T-helper 9 cell (primary cell): ENCODE measurements at regions not wholly inside any gene's neighbourhood (a gene's known extent, or its start where the extent isn't known, plus 50 kb on each side); places are given as distances from the start of the nearest gene placed in this dataset.

Experiments used
- DNase-seq: peaks from one replicate; pipeline ENCODE4 v3.0.0-alpha.2; 2020

DNA sequence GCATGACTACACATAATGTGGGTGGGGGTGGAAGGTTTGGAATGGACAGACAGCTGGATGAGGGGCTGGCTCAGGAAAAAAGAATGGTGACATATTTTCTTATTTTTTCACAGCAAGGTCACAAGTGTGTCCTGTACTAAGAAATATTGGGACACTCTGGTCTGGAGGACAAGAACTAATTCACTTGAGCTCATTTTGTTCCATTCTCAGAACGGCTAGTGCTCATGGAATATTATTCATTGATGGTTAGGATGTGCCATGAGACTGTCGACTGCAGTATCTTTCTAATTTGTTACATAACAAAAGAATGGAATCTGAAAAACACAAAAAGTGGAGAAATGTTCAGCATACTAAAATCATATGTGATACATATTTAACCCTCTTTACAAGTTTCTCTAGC is 149.5 kb downstream of the BMP4 start:
- DNase-seq: no peak

DNA sequence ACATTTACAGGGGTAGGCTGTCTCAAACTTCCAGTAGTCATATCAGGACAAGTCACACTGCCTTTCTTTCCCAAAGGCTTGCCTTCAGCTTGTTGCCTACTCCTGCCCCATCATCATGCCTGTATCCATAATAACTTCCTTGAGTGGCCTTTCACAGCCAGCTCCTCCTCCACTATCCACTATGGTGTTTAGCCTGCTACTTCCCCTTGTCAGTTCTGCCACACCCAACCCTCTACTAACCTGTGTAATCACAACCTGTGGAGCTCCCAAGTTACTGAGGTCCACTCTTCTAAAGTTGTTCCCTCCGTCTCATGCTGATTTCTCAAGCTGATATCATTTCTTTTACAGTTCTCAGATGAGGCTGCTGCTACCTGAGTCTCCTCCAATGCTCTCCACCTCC is 159.9 kb downstream of the BMP4 start:
- no peak for DNase-seq

DNA sequence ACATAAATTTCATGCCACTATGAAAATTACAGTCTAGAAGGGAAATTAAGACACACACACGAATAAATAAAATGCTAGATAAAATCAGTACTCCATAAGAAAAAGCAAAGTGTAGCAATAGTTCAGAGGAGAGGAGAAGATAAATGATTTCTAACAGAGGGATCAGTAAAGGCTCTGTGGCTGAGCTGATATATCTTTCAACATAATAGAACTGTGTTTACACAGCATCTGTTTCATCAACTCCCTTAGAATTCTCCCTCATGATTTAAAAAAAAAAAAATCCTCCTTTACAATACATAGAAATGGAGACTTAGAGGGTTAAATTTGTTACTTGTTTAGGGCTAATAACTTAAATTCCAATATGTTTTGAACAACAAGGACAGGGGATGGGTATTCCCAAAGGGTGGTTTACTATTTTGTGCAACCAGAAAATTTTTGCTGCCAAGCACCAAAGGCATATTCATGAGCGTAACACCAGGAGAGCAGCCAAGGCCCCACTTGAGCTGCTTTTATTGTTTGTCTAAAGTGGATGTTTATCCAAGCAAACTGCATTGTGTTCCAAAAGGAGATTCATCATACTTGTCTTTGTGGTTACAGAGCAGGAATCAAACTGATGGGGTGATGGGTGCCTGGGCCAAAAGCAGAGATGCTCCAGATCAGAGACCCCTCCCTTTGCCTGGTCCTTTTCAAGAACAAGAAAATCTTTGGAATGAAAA is 162.7 kb downstream of the BMP4 start:
- no peak for DNase-seq

DNA sequence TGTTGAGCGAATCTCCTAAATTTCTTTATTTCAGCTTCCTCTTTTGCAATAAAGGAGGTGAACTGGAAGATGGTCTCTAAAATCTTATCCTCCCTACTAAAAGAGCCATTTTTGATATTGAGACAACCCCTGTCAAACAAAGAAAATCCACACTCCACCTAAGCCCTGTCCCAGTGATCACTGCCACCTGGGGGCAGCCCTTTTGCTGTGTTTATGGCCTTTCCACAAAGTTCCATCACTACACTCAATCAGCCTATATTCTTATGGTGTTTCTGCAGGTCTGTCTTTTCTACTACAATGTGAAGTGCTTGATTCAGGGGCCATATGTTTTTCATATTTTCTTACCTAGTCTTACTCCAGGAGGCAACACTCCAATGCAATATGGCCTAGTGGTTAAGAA is 163.7 kb downstream of the BMP4 start:
- DNase-seq: no peak

DNA sequence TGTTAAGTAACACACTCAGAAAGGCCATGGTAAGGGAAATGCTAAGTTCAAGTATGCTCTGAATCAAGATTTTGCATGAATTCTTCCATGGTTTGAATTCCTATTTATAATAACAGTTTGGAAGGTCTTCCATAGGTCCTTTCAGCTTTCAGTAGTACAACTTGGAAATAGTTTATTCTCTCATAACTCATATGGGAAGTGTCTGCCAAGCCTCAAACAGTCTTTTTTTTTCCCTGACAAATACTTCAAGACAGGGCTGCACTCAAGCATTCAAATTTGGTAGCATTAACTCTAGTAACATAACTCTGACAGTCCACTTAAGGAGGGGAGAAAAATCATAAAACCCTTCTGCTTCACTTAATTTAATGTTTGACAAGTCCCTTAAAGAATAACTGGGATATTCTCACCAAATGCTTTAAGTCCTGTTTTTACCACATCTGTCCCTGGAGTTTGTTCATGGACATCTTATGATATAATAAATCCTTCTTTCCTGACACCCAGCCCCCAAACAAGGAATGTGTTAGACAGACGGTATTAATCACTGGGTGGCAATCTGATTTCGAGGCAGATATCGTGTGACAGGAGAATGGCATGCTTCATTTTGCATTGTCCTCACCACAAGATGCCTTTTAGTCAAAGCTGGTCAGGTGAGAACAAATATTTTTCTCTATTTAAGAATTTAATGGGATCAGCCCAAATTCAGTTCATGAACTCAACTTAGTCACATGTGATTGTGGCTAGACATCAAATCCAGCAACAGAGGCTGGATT is 165.7 kb downstream of the BMP4 start:
- no peak for DNase-seq

DNA sequence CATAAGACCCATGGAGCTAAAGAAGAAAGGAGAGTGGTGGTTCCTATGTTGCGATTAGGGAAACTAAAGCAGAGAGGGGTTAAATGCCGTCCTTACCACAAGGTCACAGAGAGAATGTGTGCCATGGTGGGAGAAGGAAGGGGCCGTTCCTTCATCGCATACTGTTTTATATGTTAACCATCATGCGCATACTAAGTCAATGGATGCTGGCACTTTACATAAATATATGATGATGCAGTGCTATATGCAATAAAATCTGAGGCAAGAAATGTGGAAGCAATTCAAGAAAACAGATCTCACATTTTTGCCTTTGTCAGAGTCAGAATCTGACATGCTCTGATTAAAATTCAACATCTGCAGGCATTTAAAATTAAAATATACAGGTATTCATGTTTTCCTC is 168.1 kb downstream of the BMP4 start:
- DNase-seq: no peak

DNA sequence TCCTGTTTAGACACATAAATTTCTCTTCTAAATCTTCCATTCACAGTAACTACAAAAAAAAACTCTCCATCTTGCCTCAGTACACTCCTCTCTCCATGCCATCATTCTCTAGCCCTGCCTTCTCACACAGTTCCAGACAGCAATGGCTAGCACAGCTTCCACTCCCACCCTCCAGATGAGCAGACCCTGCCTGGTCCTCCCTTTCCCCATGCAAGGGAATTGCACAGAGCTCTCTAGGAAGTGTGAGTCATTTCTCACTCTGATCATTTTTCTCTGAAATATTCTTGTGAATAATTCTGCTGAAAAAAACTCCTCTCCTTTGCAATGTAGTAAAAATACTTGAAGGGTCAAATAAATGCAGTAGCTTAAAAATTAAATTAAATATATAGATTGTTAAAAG is 170.6 kb downstream of the BMP4 start:
- DNase-seq: no peak

DNA sequence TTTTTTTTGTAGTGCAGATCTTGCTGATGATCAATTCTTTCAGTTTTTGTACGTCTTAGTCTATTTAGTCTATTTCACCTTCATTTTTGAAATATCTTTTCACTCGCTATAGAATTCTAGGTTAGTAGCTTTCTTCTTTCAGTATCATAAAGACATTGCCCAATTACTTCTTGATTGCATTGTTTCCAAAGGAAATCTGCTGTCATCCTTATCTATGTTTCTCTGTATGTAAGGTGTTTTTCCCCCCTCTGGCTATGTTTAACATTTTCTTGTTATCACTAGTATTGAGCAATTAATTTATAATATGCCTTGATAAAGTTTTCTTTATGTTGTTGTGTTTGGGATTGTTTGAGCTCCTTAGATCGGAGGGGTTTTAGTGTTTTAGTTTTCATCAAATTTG is 171.9 kb downstream of the BMP4 start:
- no peak for DNase-seq

DNA sequence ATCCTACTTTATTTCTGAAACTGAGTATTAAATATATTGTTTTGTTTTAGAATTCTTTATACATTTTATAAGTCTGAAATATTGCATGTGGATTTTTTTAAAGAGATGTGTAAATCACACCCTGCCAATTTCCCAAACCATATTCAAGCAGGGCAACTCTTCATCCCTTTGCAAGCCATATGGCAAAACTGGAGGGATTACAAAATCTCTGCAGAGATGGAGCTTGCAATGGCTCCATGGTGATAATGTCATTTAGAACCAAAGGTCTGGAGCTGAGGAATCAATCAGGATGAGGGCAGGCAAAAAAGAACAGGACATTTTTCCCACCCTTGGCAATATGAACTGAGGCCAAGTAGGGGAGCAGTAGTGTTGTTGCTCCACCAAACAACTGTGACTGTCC is 173.4 kb downstream of the BMP4 start:
- DNase-seq: no peak

DNA sequence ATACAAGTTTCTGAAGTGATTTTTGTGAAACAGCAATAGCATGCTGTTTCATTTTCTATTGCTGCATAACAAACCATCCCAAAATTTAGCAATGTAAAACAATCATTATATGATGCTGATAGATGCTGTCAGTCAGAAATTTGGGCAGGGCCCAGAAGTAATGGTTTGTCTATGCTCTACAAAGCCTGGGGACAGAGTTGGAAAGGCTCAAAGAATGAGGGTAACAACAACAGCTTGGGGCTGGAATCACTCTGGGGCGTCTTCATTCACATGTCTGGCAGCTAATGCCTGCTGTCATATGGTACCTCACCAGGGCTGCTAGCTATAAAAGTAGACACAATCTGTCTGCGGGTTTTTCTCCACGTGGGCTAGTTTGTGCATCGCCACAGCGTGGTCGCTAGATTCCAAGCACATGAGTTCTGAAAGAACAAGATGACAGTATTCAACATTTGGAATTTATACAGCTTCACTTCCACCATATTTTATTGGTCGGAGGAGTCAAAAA is 176.5 kb downstream of the BMP4 start:
- DNase-seq: no peak

DNA sequence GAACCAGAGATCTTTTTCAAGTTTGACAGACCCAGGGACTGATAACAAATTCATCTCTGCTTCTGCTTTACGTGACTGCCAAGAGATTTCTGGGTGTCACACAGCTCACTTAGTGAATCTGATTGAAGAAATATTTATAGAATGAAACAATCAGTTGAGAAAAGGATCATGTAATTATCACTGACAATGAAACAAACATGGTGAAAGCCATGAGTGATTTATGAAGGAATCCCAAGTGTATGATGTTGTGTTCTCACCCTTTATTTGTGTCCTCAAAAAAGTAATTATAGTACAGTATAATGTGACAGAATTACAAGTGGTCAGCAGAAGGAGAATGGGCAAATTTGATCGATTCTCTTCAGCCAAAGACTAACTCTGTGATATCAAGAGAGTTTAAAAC is 177.3 kb downstream of the BMP4 start:
- no peak for DNase-seq

DNA sequence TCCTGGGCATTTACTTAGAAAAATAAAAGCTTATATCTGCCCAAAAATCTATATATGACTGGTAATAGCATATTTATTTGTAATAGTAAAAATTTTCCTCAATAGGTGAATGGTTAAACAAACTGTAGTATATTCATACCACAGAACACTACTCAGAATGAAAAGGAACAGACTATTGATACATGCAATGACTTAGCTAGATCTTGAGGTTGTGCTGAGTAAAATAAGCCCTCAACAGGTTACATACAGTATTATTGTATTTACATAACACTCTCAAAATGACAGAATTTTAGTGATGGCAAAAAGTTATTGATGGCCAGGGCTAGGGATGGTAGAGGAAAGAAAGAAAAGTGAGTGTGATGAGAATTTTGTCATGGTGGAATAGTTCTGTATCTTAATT is 178.4 kb downstream of the BMP4 start:
- no peak for DNase-seq

DNA sequence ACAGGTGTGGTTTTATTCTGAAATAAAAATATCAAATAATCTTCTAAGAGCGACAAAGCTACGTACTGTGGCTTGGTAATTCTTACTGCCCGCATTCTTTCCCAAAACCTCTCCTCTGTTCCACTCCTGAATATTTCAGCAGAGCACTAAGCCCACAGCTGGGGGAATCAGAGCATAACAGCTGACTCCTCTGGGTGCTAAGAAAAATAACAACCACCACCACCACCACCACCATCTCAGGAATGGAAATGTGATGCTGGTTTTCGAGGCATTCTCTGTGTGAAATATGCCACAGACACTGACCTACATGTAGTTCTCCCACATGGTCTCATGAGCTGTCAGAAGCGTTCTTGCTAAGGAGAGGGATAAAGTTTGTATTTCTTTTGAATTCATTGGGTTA is 183.7 kb downstream of the BMP4 start:
- no peak for DNase-seq

DNA sequence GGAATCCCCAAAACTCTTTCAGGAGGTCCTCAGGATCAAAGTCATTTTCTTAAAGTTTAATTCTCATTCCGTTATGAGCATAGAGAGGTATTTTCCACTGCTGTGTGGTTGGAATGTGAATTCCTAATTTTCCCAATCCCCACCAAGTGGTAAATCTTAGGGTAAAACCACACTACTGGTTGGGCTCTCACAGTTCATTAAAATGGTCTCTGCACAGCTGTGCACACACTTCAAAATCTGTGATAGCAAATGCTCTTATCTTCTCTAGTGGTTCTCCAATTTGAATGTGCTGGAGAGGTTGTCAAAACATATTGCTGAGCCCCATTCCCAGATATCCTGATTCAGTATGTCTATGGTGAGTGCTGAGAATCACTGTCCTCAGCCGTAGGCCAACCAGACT is 189.1 kb downstream of the BMP4 start:
- DNase-seq: no peak

DNA sequence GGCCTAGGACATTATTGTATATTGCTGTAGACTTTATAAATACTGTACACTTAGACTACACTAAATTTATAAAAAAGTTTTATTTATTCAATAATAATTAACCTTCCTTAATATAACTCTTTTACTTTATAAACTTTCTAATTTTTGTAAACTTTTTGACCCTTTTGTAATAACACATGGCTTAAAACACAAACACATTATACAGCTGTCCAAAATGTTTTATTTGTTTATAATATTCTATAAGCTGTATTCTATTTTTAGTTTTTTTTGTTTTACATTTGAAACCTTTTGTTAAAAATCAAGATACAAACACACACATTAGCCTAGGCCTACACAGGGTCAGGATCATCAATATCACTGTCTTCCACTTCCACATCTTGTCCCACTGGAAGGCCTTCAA is 190.0 kb downstream of the BMP4 start:
- DNase-seq: no peak

DNA sequence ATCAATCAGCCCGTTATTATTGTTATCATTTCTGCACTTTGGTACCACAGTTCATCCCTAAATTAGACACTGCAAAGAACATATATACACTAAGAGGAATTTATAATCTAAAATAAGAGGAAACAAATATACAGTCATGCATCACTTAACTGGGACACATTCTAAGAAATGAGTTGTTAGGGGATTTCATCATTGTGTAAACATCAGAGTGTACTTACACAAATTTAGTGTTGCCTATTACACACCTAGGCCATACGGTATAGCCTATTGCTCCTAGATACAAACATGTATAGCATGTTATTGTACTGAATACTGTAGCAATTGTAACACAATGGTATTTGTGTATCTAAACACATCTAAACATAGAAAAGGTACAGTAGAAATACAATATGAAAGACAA is 190.5 kb downstream of the BMP4 start:
- no peak for DNase-seq

DNA sequence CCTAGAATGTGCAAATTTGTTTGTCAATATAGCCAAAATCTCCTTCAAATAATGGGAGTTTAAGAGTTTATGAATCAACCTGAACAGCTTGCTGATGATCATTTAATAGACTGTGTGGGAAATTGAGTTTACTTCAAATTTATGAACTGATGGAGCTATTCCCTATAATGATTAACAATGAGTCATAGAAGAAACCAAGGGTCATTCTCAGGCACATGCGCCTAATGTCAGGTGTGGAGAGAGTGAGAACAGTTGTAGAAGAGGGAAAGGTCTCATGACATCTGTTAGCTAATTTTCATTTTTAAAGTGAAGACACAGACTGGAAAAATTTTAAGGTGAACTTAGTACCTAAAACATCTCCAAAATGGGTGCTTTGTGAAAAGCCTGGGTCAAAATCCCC is 191.8 kb downstream of the BMP4 start:
- no peak for DNase-seq

DNA sequence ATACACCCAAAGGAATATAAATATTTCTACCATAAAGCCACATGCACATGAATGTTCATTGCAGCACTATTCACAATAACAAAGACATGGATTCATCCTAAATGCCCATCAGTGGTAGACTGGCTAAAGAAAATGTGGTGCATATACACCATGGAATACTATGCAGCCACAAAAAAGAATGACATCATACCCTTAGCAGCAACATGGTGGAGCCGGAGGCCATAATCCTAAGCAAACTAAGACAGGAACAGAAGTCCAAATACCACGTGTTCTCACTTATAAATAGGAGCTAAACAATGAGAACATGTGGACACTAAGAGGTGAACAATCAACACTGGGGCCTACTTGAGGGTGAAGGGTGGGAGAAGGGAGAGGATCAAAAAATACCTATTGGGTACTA is 198.5 kb downstream of the BMP4 start:
- DNase-seq: no peak

DNA sequence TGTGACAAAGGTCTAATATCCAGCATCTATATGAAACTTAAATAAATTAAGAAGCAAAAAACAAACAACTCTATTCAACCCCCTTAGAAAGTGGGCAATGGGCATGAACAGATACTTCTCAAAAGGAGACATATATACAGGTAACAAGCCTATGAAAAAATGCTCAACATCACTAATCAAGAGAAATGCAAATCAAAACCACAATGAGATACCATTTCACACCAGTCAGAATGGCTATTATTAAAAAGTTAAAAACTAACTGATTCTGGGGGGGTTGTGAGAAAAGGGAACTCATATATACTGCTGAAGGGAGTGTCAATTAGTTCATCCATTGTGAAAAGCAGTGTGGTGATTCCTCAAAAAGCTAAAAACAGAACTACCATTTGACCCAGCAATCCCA is 198.9 kb downstream of the BMP4 start:
- no peak for DNase-seq

DNA sequence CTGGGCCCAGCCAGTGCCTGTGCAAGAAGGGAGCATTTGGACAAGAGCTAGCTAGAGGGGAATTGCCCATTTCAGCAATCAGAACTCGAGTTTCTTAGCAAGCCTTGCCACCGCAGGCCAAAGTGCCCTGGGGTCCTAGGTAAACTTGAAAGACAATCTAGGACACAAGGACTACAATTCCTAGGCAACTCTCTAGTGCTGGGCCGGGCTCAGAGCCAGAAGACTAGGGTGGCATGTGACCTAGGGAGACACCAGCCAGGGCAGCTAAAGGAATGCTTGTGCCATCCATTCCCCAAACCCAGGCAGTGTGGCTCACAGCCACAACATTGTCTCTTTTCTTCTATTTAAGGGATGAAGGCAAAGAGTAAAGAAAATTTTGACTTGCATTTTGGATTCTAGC is 205.0 kb downstream of the BMP4 start:
- DNase-seq: no peak

DNA sequence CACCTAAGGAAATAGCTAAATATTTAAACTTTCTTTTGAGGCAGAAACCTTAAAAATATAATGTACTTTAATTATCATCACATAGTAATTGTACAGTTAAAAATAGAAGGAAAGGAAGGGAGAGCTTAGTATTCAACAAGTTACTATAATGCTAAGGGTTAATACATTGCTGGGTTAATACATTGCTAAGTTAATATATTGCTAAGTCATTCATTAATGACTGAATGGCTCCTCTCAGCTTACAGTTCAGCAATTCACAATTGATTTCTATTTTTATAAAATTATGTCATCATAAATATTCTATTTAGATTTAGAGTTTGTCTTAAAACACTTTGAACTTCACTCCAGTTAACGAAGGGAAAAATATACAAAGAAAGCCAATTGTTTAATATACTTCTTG is 207.9 kb downstream of the BMP4 start:
- no peak for DNase-seq

DNA sequence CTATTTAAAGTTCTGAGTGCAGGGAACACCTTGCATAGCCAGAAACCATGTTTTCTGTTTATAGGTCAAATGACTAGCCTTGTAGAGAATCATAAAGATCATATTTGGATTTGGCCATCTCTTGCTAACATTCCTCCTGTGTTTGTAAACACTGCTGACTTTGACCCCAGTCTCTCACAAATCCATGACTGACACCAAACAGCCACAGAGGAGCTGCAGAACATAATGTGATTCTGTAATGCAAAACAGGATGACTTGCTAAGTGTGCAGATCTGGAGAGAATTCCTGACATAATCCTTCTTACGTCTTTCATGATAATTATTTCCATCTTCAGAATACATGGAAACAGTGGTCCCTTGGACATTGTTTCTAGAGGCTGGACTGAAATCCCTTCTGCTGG is 211.8 kb downstream of the BMP4 start:
- DNase-seq: no peak

DNA sequence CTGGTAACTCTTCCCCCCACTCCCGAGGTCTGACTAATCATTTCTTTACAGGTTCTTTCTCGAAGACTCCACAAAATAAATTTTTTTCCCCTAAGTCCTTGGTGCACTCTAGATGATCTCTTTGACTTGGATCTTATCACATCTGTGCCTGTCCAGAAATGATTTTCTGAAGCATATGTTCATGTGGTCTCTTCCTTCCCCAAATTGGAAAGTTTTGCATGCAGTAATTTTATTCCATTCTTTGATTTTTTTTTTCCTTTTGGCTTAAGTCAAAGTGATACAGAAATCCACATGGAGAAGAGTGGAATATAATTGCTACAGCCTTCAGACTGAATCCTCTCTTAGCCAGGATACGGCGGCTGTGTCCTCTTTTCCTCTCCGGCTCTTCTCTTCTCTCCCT is 213.3 kb downstream of the BMP4 start:
- DNase-seq: no peak

DNA sequence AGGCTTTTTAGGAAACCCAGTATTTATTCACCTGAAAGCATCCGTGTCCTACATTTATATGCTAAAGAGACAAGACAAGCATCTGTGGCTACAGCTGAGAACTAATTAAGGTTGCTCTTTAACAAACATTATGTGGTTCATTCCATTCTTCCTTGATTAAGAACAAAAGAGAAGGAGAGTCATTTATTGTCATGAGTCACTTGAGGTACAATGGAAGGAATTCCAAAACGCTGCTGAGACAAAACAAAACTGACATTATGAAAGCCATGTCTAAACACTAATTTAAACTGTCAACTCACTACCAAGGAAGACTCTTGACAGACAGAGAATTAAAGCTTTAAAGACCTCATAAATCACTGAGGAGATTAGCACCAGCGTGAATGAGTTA is 214.4 kb downstream of the BMP4 start:
- DNase-seq: no peak
